HG03066 (cell line): ENCODE measurements at regions not wholly inside any gene's neighbourhood (a gene's known extent, or its start where the extent isn't known, plus 50 kb on each side); places are given as distances from the start of the nearest gene placed in this dataset.

Experiments used
- ATAC-seq: cut with Tn5 transposase; IDR thresholded peaks from one replicate; pipeline ENCODE4 v1.9.1; 2021; ENCODE audit warnings: low read depth; ENCODE audit not compliant: unreplicated experiment

DNA sequence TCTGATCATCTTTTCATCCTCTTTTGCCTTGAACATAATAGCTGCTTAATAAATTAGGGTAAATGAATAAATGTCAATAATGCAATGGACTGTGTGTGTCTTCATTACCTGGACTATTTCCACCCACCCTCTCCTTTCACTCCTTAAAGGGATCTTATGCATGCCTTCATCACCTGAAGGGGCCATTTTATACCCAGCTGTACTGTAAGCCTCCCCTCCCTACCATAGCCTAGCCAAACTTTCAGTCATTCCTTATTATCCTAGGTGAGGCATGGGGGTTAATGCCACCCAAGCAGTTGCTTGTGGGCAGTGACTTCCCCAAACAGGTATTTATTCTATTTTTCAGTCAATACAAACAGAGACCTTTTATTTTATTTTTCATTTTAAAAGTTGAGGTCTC, 127.8 kb upstream of the PARP11 start:
- ATAC-seq = no peak

DNA sequence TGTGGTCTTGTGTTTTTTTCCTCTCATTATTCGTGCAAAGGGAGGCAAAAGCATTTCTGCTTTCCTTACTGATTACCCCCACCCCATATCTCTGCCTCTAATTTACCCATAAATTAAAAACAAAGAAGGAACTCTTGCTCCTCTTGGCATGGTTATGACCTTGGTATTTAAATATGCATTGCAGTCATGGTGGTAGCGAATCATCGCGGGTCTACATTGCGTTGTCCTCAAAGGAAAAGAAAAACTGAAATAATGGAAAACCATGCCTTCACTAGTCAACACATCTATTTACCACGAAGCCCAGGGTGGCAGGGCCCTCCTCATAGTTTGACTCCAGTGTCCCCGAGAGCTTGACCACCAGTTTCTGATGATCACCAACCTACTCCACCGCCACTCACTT, 126.7 kb upstream of the PARP11 start:
- ATAC-seq = no peak

DNA sequence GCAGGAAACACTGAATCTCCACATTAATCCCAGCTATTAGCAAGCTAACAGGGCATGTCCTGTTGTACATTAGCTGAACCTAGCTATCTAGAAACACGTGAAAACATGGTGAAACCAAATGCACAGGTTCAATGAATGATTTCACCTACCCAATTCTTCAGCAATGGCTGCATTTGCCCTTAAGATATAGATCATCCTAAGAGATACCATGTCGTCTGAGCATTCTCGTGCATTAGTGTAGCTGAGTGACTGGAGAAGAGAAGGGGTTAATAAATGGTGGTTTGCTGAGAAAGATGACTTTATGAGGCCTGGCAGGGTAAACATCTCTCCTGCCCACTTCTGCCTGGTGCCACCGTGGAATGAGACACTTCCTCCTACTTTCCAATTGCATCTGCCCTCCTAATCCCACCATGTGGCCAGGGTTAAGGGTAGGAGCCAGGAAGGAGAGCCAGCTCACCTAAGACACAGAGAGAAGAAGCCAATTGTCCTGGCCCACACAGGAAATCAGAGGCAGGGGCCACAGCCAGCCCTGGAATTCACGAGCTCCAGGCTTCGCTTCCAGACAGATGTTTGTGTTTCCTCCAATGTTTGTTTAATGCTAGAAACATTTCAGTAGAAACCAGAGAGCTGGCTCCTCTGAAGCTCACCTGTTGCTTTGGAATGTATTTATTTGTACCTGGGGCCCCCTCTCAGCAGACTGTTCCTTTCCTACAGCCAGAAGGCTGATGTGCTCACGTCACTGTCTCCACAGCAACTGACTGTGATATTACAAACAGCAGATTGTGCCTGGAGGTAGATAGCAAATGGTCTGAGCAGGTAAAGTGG, 126.0 kb upstream of the PARP11 start:
- ATAC-seq = no peak

DNA sequence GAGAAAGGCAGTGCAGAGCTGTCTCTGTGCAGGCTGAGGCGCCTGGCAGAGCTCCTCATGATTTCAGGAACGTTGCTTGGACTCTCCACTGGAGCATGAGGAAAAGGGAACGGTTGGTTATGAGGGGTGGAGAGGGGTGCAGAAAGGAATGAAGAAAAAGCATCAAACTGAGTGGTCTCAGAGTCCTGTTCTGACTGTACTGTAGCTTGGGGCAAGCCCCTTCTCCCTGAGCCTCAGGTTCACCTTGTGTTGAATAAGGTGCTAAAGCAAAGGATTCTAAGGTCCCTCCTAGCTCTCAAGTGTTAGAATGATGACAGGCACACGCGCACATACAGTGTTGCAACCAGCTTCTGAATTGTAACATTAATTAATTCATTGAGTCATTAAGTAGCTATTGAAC, 125.2 kb upstream of the PARP11 start:
- no peak for ATAC-seq

DNA sequence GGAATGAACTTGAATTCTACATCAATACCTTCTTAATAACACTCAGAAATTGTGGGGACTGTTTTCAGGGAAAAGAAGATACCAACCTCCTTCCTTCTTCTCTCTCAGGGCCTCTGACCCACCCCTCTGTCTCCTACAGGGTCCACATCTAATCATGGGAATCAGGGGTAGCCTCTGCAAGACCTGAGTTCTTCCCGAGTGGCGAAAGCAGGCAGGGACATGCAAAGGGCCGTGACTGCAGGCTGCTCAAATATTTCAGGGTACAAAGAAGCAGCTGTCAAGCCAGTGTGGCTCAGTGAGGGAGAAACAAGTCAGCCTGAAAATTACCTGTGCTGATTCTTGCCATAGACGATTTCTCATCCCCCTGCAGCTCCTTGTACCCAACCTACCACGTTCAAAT, 123.1 kb upstream of the PARP11 start:
- ATAC-seq = no peak

DNA sequence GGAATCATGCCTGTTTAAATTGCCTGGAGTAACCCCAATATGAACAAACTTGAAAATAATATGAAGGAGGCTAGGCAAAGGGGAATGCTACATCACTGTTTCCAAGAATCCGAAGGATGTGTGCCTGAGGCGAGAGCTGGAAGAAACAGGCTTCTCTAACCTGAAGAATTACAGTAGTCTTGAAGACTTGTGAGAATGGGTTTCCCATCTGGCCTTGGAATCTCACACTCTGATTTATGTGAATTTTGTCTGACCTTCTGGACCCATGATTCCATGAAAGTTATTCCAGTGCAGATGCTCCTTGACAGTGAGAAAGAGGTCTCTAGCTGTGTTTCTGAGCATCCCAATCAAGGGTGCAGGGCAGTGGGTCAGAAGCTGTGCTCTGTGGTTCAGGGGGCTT, 122.1 kb upstream of the PARP11 start:
- no peak for ATAC-seq

DNA sequence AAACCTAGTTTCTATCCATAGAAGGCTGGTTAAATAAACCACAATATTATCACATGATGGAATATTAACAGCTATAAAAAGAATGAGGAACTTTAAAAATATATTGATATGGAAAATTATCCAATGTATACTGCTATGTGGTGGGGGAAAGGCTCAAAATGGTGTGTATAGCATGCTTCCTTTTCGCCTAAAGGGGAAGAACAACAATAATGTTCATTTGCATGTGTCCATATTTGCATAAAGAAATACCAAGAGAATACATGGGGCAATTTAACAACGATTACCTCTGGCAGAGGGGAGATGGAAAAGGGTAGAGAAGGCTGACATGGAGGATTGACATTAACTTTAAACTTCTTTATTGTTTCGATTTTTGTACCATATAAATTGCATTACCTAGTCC, 121.3 kb upstream of the PARP11 start:
- ATAC-seq = no peak

DNA sequence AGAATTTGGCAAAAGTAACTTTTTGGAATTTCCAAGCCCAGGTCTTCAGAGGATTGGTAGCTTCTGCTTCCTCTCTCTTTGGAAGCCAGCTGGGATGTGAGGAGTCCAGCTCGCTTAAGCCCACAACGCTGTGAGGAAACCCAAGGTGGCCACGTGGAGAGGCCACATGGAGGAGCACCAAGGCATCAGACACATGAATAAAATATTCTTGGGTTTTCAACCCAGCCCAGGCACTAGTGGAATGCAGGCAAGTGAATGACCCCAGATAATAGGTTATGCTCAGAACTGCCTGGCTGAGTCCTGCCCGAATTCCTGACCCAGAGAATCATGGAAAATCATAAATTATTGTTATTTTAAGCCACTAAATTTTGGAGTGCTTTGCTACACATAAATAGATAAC, 119.7 kb upstream of the PARP11 start:
- no peak for ATAC-seq

DNA sequence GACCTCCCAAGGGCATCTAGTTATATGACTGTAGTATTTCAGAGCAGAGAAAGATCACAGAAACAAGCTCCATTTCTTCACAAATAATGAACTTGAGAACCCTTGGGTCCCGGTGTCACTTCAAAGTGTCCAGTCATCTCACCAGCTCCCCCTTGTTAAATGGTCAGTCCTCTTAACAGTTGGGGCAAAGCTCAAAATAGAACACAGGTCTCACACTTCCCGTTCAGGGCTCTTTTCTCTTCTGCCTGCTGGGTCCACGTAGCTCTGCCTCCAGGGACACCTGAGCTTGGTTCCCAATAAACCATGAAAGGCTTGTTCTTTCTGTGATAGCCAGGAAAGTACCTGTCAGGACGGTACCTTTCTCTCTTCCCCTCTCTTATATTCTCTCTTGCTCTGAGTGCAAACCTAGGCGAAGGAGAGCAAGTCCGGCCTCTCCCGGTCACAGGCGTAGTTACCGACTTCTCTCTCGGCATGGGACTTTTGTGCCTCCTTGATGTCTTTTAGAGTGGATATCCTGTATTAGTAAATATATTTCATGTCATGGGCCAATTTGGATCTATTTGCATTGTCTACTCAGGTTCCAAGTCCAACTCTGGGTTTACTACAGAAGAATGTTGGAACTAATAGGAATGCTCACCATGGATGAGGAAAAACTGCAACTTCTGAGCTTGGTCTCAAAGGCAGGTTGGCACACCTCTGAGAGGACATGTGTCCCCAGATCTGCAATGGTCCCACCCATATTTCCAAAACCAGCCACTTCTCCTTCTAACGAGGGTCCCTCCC, 118.8 kb upstream of the PARP11 start:
- ATAC-seq = no peak

DNA sequence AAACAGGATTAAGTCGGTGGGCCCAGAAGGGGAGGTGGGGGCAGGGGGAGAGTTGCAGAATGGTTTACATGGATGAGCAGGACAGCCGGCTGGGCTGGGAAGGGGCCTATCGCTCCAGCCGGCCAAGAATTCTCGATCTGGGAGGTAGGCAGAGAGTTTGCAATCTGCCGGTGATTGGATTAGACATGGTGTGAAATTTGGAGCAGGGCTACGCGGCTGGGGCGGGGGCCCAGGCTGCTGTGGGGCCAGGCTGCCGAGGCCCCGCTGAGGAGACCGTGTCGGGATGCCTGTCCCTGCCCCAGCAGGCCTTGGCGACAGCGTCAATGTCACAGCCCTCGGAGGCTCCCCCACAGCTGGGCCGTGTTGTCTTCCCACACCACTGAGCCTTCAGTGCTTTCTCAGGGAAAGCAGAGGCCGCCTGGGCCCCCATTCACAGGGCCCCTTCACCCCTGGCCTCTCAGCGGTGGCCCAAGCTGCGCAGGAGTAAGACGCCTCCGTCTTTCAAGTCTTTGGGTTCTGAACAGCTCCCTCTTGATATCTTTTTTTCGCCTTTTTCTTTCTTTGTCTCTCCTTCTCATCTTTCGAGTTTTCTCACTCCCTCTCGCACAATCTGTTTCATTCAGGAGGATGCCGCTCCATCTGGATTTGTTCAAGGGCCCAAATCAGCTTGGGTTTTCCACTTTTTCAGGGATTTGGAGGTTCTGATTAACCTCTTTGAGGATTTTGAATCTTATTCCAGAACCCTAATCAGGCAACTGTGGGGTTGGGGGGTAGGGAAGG, 117.5 kb upstream of the PARP11 start:
- no peak for ATAC-seq

DNA sequence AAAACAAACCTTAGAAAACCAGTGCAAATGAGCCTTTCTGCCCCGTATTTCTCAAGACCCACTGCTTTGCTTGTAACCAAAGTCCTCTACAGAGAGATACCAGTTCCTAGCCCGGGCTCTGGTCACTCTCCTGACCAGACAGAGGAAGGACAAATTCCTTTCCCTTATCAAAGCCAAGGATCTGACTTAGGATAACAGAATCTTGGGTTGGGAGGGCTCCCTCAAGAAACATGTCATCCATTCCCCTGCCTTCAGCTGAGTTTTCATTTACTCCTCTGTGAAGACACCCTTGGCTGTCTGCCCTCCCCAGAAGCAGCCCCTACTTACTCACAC, 116.0 kb upstream of the PARP11 start:
- ATAC-seq = no peak

DNA sequence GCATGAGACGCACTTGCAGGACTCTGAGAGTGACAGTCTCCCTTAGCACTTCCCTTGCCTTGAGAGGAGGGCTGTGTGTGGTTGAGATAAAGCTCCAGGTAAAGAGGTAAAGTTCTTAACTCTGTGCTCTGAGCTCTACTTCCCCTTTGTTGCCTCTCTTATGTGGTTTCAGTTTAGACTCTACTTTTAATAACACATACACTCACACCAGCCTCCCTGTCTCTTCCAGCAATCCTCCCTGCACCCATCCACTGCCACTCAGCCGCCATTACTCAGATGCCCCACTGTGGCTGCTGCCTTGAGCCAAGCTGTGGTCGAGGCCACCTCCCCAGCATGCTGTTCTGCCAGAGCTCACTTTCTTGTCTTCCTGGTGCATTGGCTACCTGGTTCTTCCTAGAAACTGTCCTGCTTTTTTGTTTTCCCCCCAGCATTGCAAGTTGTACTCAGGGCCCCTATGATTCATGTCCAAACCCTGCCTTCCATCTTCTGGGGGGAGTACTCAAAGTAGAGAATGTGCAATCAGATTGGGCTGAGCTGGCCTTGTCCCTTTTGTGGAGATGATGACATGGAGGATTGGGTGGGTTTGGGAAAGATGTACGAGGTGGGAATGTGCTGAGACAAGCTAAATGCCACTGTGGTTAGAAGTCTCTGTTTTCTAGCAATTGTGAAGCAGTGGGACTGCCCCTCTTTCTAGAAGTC, 115.5 kb upstream of the PARP11 start:
- ATAC-seq = no peak

DNA sequence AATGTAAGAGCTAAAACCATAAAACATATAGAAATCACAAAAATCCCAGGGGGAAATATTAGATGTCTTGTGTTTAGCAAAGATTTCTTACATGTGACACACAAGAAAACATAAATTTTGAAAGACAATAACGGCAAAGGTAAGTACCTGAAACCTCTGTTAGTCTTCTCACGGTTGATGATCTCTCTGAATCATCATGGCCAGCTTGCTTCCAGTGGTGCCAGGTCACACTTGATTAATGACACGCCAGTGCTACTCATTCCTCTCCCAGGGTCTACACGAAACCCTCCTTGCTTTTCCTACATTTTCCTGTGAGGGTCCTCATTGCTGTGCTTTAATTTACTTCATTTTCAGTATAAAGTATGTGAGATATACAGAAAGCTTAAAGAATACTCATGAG, 114.4 kb upstream of the PARP11 start:
- no peak for ATAC-seq

DNA sequence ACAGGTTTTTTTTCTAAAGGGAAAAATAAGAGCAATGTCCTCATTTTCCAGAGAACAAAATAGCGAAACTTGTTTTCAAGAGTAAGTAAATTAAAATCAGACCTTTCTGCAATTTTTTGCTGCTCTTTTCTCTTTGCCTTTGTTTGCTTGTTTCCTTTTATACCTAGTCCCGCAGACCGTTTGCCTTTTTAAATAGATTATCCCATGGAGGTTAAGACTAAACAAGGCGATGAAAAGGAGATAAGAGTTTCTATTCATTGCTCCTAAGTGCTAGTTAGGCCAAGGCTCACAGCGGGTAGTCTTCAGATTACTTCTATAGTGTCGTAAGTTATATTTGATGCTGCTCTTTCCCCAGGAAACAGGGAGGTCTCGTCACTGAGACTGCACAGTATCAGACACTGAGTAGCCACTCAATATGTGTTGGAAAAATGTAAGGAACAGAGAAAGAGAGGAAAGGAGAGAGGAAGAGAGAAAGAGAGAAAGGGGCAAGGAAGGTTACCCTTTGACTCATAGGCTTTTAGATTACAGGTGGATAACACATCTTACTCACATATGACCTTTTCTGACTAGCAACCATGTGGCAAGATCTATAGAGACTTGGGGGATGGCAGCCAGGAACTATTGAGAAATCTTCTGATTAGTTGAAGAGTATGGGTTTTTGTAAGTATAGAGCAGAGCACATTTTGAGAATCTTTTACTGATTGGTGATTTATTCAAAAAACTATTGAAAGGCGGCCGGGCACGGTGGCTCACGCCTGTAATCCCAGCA, 107.5 kb upstream of the PARP11 start:
- ATAC-seq = no peak

DNA sequence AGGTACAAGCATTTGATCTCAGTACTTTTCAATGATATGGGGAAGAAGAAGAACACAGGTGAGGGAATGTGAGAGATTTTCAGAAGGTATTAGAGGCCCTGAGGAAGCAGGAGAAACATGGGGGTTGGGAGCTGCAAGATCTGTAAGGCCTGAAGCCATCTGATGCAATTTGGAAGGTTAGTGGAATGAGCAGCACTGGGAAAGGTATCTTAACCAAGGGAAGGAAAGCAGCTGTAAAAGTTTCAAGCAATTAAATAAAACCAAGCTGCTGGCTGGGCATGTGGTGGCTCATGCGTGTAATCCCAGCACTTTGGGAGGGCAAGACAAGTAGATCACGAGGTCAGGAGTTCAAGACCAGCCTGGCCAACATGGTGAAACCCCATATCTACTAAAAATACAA, 104.4 kb upstream of the PARP11 start:
- ATAC-seq = no peak

DNA sequence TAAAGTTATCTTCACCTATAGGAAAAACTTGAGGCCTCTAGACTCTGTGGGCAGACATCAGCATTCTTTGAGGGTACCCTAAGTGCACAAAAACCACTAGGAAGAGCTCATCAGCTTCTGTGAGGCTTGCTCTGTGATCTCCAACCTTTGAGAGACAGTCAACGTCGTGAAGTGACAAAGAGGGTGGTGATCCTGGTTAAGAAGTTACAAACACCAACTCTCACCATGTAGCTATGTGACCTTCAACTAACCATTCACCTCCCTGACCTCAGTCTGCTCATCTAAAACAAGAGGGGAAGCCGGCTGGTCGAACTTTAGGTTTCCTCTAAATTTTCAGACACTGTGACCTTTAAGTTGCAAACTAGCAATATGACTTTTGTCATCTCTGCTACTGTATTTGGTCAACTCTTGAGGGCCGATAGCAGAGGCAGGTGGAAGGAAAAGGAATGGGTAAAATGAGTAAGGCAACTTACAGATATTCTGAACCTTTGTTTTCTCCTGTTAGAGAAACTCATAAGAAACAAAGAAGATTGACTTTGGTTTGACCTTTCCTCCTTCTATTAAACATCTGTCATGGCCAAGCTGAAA, 103.2 kb upstream of the PARP11 start:
- no peak for ATAC-seq

DNA sequence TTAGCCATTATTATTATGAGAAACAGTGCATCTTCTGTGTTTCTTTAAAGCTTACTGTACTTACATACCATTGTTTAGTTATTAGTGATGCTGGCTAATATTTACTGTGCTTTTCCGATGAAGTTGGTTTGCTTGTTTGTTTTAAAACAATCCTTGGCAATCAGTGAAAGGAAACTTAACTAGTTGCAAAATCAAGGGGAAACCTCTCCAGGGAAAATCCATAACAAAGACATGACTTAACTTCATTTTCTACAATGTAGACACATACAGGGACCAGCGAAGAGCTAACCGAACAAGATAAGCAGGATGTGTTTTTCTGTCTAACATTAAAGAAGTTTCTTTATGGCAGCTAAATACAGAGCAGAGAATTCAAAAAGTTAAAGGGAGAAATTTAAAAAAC, 102.5 kb upstream of the PARP11 start:
- ATAC-seq = no peak

DNA sequence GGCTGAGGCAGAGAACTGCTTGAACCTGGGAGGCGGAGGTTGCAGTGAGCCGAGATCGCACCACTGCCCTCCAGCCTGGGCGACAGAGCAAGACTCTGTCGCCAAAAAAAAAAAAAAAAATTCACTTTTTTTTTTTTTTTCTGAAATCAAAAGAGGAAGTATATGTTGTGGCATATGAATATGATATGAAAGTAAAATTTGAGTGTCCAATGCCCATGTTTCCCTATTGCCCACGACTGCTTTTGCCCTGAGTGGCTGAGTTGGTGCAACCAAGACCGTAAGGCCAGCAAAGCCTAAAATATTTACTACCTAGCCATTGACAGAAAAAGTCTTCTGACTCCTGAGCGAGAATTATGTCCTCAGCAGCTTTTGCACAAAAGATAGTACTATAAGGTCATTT, 101.7 kb upstream of the PARP11 start:
- ATAC-seq = no peak

DNA sequence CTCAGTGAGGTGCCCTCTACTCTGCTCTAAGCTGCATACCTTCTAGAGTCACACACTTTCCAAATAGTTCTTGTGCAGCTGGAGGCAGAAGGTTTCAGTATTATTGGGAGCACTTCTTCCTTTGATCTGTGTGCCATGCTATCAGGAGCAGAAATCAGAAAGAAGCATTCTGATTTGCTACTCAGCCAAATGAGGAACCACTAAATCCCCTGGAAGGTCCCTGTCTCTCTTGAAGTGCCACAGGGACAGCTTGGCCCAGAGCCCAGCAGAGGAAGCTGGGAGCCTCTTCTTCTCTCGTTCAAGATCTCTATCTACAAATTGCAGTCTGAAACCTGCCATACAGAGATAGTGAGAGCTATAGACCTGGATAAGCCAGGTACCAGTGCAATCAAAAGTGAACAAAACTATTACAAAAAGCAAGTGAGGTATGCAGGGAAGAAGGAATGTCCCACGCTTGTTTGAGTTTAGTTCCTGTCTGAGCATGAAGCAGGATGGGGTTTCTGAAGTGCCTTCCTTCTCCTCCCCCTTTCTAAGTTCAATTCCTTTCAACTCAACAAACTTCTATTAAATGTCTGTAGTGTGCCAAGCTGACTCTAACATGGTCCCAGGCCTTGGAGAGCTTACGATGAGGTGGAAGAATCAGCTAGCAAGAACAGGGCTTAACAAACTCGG, 100.9 kb upstream of the PARP11 start:
- no peak for ATAC-seq
